CD4-positive, alpha-beta T cell treated with Interleukin-6 at 100 ng/mL for 8 hours (primary cell): ENCODE measurements at regions not wholly inside any gene's neighbourhood (a gene's known extent, or its start where the extent isn't known, plus 50 kb on each side); places are given as distances from the start of the nearest gene placed in this dataset.
"Not testable (repeated sequence)": the region's sequence is repeated elsewhere in the genome, so short reads cannot be mapped to it uniquely, and the experiment has no call there.

Experiments used
- DNase-seq: peaks from one replicate; pipeline ENCODE4 v3.0.0-alpha.2; 2020; ENCODE audit warnings: mixed read lengths, low spot score

DNA sequence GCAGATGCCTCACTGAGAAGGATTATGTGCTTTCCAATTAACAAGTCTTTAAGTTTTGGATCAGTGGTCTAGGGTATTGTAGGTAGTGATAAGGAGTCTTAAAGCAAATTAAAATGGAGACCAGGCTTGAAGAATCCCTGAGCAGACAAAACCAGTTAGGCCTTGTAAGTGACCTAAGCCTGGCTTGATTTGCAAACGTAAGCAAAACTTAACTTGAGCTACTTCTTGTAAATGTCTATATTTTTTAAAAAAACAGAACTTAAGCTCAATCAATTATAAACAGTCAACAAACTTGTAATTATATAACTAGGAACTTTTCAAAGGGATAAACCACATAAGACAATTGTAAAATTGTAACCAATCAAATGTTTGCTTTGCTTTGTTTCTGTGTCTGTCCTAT lies 72.7 kb upstream of the NALF2 start:
- DNase-seq = no peak

DNA sequence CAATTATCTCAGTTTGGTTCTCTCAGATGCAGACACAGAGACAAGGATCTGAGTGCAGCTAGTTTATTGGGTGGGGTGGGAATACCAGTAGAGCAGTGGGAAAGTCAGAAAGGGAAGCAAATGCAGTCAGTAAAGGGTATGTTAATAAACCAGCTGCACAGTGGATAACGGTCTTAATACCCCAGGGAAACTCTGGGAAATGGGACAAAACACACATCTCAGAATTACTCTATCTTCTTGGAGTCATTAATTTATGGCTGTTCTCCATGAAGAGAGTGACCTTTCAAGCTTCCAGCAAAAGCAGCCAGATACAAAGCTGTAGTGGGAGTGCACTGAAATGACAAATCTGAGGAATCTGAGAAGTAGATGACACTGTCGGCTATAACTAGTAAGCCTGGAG lies 73.3 kb upstream of the NALF2 start:
- no peak for DNase-seq

DNA sequence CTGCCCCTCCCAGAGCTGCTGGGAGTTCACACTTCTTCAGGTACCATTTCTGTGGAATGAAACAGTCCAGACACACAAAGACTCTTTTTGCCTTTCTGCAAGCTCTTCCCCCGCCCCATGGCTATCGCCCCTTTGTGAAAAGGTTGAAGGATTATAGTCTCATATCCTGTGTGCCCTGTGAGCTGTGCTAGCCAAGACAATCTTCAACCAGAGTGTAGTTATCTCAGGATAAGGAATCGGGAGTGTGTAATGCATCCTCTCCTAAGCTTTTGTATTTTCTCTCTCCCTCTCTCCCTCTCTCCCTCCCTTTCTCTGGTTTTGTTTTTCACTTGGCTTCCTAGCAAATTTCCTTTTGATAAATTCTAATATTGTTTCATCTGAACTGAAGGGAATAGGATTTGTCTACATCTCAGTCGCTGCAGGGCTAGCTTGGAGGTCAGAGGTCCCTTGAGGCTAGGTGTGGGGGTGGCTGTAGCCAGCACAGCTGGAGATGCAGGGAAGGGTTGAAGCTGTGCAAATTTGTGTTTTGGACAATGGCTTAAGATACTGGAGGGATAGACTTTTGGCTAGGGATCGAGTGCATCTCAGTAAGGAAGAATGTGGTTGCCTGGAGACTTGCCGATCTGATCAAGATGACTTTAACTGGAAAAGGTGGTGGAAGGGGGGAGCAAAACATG lies 74.6 kb upstream of the NALF2 start:
- no peak for DNase-seq

DNA sequence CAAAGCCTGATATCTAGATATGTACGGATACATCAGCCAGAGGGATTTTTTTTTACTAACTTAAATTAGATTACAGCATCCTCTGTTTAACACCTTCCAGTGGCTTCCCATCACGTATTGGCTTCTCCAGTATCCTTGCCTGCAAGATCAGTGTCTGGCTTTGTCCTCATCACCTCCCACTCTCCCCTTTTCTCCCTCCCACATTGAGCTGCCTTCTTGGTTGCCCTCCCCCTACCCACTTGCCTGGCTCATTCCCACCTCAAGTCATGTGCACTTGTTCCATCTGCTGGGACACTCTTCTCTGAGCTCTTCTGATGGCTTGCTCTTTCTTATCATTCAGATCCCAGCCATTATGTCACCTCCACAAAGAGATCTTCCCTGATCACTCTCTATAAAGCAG lies 75.9 kb upstream of the NALF2 start:
- no peak for DNase-seq

DNA sequence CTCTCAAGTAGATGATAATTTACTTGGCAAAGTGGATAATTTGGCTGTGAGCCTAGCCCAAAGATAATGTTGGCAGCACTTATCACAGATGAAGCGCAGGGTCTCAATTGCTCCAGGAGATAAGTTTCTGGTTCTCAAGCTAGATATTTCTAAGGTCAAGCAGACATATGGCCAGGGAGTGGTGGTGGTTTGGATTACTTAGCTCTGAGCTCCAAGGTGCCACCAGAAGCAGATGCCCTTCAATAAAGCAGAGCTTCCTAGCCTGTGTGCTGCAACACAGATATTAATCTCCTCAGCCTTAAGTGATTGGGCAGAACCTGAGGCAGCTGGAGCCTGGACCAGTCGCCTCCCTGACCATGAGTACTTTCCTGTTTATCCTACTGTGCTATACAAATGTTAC lies 79.2 kb upstream of the NALF2 start:
- no peak for DNase-seq

DNA sequence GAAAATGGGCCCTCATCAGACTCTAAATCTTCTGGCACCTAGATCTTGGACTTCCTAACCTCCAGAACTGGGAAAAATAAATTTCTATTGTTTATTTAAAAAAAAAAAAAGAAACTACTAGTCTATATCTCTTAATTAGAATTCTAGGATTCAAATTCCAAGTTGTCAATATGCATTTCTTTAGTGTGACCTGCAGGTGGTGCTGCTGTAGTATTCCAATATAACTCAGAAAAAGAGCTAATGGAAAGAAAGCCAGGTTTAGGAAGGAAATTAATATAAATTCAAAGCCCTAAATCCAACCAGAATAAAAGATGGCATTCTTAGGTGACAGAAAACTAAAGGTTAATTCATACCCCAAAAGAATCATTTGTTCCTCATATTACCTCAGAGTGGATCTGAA lies 80.0 kb upstream of the NALF2 start:
- no peak for DNase-seq

DNA sequence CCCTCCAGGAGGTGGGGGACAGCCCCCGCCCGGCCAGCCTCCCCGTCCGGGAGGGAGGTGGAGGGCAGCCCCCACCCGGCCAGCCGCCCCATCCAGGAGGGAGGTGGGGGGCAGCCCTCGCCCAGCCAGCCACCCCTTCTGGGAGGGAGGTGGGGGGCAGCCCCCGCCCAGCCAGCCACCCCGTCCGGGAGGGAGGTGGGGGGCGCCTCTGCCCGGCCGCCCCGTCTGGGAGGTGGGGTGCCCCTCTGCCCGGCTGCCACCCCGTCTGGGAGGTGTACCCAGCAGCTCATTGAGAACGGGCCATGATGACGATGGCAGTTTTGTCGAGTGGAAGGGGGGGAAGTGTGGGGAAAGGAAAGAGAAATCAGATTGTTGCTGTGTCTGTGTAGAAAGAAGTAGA lies 81.9 kb upstream of the NALF2 start:
- not testable (repeated sequence) for DNase-seq

DNA sequence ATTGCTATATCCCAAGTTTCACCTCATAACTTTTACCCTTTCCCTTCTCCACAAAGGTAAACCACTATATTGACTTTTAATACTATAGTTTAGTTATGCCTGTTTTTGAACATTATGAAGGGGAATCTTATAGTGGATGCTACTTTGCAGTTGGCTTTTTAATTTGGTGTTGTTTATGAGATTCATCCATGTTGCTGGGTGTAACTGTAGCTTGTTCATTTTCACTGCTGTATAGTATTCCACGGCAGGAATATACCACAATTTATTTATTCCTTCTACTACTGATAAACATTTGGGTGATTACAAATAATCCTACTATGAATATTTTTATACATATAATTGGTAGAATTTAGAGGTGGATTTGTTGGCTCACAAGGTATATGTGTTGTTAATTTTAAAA lies 88.4 kb upstream of the NALF2 start:
- no peak for DNase-seq

DNA sequence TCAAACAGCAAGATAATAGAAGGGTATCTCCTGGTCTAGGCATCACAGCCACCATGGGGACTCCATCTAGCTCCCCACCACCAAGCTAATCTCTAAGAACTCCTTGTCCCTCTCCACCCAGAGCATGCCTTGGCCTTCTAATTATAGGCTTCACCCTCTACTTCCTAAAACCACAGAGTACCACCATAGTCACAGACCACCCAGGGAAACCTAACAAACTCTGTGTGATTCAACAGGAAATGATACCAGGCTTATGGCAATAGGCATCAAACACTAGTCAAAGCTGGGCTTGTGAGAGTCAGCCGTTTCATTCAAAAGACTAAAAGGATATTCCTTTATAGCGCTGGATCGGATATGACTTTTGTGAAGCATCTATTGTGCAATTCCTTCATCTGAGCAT lies 91.5 kb upstream of the NALF2 start:
- DNase-seq = no peak

DNA sequence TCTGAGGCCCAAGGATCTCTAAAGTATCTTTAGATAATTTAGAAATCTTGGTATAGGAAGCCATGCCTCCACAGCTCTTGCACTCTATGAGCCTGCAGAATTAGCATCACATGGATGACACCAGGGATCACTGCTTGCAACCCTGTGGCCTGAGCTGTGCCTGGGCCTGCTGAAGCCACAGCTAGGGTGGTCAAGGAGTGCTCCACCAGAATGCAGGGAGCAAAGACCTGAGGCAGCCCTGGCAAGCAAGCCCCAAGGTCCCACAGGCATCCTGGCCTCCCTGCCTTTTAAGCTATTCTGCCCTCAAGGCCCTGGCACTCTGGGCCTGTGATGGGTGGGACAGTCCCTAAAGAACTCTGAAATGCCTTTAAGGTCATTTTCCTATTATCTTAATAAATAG lies 105.2 kb upstream of the NALF2 start:
- DNase-seq = no peak

DNA sequence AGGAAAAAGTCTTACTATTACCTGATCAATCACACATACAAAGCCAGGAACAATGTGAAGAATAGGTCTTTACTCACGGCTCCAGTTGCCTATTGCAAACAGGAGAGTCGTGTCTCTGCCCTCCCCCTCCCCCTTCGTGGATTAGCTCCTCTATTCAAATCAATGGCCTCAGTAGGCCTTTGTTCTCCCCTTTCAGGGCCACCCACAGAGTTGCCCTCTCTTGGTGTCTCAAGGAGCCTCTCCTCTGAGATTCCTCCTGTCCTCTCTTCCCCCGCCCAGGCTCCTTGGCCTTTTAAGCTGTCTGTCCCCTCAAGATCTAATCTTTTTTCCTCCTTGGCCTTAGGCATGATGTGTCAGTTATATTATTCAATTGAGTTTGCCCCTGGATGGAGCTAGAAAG lies 107.2 kb upstream of the NALF2 start:
- no peak for DNase-seq

DNA sequence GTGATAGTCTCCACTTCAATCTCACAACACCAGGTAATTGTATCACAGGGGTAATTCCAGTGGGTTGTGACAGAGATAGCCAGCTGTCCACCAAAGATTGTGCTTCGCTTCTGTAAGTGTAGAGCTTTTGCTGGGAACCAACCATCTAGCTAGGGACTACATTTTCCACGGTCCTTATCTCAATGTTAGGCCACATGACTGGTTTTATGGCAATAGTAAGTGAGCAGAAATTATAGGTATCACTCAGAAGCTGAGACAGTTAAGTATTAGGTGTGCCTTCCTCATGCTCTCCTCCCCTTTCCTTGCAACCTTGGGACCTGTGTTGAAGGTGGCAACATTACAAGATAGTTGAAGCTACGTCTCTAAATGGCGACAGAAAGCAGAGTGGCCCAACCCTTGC lies 108.8 kb upstream of the NALF2 start:
- no peak for DNase-seq

DNA sequence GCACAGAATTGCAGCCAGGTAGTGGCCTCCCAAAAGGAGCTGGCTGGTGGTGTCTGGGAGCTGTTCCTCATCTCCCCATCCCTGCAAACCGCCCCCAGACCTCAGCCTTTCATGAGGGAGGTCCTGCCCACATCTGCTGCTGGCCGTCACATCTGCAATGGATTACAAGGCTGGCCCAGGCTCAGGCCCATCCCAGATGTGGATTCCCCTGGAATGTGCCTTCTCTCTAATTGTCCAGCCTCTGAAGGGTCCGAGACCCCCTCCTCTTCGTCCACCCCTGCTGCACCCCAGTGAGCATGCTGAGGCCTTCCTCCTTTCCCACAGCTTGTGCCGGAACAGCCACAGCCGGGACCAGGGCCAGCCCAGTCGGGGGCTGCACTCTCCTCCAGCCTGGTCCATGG lies 115.0 kb upstream of the NALF2 start:
- no peak for DNase-seq

DNA sequence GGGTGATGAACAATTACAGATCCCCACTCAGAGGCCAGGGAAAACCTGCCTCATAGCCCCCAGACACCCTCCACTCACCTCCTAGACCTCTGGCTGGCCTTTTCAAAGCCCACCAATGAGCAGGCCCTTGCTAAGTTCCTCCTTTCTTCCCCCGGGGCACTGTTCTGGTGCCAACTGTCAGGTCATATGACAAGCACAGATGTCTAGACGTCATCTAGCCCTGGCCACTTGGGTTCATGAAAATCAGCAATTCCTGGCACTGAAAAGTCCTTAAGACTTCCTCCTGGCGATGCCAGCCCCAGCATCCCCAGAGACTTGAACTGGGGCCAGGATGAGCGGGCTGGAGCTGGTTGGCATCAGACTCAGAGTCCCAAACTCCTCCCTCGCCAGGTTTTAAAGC lies 115.6 kb upstream of the NALF2 start:
- no peak for DNase-seq

DNA sequence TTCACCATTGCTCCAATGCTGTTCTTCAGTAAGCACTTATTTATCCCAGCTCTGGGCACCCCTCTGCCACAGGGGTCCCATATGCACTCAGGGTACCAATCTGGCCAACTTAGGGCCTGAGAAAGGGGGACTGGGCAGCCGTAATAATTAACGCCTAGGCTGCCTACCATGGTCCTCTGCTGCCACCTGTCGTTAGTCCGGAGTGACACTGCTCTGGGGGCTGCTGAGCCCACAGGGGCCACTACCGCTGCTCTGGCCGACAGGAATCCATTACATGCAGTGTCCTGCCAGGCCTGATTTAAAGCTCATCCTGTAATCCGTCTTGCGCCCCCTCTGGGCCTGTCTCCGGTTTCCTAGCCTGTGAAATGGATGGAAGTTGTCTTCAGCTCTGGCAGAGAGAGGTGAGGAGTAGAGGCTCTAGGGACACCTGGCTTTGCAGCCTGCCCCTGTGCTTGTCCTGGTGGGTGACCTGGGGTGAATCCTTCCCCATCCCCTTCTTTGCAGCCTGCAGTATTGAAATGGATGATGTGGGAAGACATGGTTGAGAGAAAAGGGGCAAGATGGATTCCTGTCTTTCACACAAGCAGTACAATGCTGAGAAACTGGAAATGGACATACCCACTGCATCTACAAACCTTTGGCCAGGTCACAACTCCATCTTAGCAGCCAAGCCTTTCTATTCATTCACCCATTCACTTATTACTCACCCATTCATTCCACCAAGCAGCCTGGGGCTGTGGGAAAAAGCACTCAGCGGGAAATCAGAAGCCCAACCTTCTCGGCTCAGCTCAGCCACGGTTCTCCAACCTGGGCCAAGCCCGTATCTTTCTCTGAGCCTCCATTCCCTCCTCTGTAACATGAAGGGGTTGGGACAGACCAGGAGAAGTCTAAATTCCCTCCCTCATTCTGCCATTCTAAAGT lies 116.3 kb upstream of the NALF2 start:
- DNase-seq = no peak

DNA sequence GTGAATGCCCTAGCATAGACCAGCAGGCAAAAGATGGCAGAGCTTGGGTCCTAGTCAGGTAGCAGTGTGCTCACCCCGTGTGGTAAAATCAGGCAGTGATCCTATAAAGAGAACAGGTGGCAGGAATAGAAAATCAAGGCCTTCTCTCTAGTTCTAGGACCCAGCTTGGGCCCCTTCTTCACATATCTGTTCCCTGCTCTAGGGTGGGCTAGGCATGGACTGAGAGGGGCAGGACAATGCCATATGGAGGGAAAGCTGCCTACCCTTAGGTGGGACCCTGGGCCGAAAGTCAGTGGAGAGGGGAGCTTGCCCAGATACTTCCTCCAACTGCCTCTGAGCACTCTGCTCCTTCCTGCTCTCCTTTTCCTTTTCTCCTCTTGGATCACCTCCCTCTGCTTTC lies 117.4 kb upstream of the NALF2 start:
- DNase-seq = no peak

DNA sequence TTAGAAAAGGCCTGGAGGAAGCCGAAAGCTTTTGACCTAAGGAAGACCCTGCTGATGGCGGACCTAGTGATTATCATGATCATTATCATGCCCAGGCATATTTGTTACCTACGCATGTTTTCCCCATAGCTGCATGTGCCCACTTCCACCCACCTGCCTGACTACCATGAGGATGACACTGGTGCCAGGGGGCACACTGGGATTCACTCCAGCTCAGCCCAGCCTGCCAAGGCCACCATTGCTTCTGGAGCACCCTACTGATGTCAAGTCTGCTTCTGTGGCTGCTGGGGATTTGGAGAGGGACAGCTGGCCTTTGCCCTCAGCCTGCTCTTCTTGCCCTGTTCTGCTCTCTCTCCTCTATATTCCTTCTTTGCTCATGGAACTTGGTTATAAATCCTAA lies 124.7 kb upstream of the NALF2 start:
- no peak for DNase-seq

DNA sequence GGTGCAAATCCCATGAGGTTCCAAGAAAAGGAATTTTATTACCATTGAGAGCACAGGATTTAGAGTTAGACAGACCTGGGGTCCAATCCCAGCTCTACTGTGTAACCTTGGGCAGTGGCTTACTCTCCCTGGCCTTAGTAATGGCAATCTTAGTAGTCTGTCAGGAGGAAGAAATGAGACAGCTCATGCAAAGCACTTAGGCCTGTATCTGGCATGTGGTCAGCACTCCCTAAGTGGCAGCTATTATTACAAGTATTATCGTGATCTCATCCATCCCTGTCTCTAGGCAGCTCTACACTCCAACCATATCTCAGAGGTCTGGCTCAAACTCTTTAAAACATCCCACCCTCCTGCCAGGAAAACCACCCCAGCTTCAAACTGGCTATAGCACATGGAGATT lies 129.6 kb upstream of the NALF2 start:
- DNase-seq = no peak

DNA sequence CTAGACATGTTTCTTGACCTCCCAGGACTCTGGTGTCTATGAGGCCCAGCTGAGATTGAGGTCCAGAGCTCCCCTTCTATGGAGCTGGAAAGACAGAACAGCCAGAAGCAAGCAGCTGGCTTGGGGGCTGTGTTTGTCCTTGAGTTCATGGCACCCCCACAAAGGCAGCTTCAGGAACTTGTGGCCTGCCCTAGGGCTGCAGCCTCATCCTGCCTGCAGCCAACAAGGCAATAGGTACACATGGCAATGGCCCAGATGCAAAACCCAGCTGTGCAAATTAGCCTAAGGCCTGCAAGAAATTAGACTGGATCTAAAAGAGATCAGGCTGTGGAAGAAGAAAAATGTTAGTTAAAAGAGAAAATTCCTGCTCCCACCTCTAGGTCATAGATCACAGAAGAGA lies 131.7 kb upstream of the NALF2 start:
- no peak for DNase-seq

DNA sequence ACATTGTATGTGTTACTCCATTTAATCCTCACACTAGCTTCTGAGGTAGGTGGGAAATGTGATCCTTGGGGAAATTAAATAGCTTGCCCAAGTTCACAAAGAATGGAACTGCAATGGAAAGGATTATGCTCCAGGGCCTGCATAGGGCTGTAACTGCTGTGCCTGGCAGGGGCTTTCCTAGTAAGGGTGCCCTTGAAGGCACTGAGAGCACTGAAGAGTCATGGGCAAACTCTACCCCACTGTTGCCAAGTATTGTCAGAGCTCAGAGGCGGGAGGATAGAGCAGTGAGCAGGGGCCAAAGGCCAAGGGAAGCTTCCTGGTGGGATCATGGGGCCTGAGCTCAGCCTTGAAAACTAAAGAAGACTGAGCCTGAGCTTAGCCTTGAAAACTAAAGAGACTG lies 133.0 kb upstream of the NALF2 start:
- no peak for DNase-seq

DNA sequence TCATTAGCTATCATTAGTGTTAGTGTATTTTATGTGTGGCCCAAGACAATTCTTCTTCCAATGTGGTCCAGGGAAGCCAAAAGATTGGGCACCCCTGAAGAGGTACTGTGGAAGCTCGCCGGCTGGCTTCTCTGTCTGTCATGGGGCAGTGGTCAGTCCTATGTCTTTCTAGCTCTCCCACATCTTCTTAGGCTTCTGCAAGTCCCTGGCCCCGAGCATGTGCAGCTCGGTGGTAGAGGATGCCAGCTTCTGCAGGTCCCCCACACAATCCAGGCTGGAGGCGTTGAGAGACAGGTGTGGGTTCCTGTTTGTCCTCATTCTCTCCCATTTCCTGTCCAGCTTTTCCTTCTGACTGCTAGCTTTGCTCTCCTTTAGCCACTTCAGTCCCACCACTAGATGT lies 134.1 kb upstream of the NALF2 start:
- DNase-seq = no peak

DNA sequence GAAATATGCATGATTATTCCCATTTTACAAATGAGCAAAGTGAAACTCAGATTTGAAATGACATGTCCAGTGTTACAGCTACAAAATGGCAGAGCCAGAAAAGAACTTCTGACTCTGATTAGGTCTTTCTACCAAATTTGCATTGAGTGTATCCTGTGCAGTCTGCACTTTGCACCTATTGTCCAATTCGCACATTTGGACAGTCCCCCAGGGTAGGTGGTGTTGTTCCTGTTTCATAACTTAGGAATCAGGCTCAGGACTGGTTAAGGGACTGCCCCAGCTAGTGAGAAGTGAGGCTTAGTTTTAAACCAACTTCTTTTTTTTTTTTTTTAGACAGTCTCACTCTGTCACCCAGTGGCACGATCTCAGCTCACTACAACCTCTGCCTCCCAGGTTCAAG lies 137.9 kb upstream of the NALF2 start:
- no peak for DNase-seq

DNA sequence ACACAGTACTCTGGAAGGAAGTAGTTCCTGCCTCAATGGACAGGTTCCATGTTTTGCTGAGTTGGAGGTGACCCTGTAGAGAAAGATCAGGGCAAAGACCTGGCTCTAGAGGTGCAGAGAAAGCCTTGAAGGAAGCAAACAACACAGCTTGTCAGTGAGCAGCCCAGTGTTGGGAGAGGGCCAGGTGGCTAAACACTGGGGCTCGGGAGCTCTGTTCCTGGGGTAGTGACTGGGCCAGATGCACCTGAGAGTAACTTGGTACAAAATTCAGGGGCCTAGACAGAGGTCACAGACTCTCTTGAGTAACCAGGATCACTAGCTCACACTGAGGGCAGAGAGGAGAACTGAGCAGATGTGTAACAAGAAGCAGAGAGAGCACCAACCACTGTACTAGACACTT lies 138.4 kb upstream of the NALF2 start:
- DNase-seq = no peak

DNA sequence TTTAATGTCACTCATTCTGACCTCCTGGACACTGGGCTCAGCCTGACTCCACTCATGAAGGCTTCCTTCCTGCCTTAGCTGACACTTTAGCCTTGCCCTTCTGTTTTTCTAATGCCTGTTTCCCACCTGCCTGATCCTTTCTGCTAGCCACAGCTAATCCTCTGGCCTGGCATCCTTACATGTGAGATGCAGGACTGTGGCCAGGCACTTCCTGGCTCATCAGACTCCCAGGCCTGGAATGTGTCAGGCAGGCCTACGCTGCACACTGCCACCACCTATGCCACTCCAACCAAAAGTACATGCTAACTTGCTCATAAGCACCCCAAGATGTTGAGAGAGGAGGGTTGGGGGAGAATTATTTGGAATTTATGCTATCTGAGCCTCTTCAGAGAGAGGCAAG lies 138.8 kb upstream of the NALF2 start:
- no peak for DNase-seq
